WTC11 (cell line): ENCODE measurements at regions not wholly inside any gene's neighbourhood (a gene's known extent, or its start where the extent isn't known, plus 50 kb on each side); places are given as distances from the start of the nearest gene placed in this dataset.

Experiments used
- AR ChIP-seq: fragments of 250-450 bp; sonication (Bioruptor Pico); IDR thresholded peaks from 2 replicates; pipeline ENCODE4 v1.9.0; 2021; ENCODE audit warnings: mild to moderate bottlenecking
- CTCF ChIP-seq: fragments of 200-600 bp; IDR thresholded peaks from 2 replicates; pipeline ENCODE4 v1.8.0; 2022; ENCODE audit warnings: antibody characterized with exemption
- ELF4 ChIP-seq: sonication (generic); formaldehyde crosslinking; IDR thresholded peaks from 2 replicates; pipeline ENCODE4 v1.8.1; 2022; ENCODE audit warnings: low read depth, mild to moderate bottlenecking, moderate library complexity, missing genetic modification reagents
- MYBL2 ChIP-seq: sonication (generic); formaldehyde crosslinking; IDR thresholded peaks from 2 replicates; pipeline ENCODE4 v1.8.1; 2023; ENCODE audit warnings: mild to moderate bottlenecking, moderate library complexity, missing genetic modification reagents
- NFE2L1 ChIP-seq: sonication (generic); formaldehyde crosslinking; IDR thresholded peaks from 2 replicates; pipeline ENCODE4 v1.8.1; 2023; ENCODE audit warnings: missing genetic modification reagents
- NR1H2 ChIP-seq: sonication (generic); formaldehyde crosslinking; IDR thresholded peaks from 2 replicates; pipeline ENCODE4 v1.9.0; 2021; ENCODE audit warnings: mild to moderate bottlenecking, moderate library complexity, missing genetic modification reagents
- TEAD4 ChIP-seq: sonication (generic); formaldehyde crosslinking; IDR thresholded peaks from 2 replicates; pipeline ENCODE4 v1.8.0; 2022; ENCODE audit warnings: mild to moderate bottlenecking, missing genetic modification reagents
- ZNF263 ChIP-seq: sonication (generic); formaldehyde crosslinking; IDR thresholded peaks from 2 replicates; pipeline ENCODE4 v1.8.1; 2022; ENCODE audit warnings: low read depth, mild to moderate bottlenecking, moderate library complexity, missing genetic modification reagents
- TF ChIP-seq, protein P1 (sequence below): sonication (generic); formaldehyde crosslinking; IDR thresholded peaks from 2 replicates; pipeline ENCODE4 v1.8.0; 2022; ENCODE audit warnings: missing genetic modification reagents
- TF ChIP-seq, protein P2 (sequence below): sonication (generic); formaldehyde crosslinking; IDR thresholded peaks from 2 replicates; pipeline ENCODE4 v1.8.0; 2023; ENCODE audit warnings: mild to moderate bottlenecking, missing genetic modification reagents
- TF ChIP-seq, protein P3 (sequence below): sonication (generic); formaldehyde crosslinking; IDR thresholded peaks from 2 replicates; pipeline ENCODE4 v1.8.0; 2023; ENCODE audit warnings: missing genetic modification reagents
- TF ChIP-seq, protein P4 (sequence below): sonication (generic); formaldehyde crosslinking; IDR thresholded peaks from 2 replicates; pipeline ENCODE4 v1.8.1; 2023; ENCODE audit warnings: mild to moderate bottlenecking, missing genetic modification reagents, moderate library complexity

DNA sequence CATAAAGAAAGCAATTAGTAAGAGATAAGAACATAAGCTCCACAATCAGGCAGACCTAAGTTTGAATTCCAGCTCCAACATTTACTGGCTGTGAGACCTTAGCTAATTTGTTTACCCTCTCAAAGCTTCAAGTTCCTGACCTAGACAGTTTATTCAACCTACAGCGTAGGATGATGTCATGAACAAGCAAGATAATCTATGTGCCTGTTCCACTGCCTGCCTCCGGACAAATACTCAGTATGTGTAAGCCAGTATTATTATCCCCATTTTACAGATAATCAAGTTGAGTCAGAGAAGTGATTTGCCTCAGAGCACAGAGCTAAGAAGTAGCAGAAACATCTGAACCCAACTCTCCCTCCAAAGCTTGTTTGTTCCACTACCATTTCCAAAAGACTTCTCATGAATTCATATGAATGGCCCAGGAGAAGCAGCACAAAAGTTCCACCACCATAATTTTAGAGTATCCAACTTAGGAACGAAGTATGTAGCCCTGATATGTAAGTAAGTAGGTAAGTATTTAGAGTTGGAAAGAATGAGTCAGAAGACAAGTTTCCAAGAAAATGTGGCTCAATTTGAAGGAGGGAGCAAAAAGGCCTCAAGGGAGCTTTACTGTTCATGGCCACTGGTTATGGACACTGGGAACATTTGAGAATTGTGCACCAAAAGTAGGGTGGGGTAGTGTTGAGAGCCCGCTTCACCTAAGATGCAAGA, 398.2 kb downstream of the NFIB start:
- no peak for TF ChIP-seq CTCF
- no peak for TF ChIP-seq ELF4 (CRISPR knock-in tag)
- no peak for TF ChIP-seq TEAD4 (CRISPR knock-in tag)
- TF ChIP-seq NFE2L1 (CRISPR knock-in tag): no peak
- TF ChIP-seq, protein P1, sequence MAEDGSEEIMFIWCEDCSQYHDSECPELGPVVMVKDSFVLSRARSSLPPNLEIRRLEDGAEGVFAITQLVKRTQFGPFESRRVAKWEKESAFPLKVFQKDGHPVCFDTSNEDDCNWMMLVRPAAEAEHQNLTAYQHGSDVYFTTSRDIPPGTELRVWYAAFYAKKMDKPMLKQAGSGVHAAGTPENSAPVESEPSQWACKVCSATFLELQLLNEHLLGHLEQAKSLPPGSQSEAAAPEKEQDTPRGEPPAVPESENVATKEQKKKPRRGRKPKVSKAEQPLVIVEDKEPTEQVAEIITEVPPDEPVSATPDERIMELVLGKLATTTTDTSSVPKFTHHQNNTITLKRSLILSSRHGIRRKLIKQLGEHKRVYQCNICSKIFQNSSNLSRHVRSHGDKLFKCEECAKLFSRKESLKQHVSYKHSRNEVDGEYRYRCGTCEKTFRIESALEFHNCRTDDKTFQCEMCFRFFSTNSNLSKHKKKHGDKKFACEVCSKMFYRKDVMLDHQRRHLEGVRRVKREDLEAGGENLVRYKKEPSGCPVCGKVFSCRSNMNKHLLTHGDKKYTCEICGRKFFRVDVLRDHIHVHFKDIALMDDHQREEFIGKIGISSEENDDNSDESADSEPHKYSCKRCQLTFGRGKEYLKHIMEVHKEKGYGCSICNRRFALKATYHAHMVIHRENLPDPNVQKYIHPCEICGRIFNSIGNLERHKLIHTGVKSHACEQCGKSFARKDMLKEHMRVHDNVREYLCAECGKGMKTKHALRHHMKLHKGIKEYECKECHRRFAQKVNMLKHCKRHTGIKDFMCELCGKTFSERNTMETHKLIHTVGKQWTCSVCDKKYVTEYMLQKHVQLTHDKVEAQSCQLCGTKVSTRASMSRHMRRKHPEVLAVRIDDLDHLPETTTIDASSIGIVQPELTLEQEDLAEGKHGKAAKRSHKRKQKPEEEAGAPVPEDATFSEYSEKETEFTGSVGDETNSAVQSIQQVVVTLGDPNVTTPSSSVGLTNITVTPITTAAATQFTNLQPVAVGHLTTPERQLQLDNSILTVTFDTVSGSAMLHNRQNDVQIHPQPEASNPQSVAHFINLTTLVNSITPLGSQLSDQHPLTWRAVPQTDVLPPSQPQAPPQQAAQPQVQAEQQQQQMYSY: no peak
- no peak for TF ChIP-seq MYBL2
- TF ChIP-seq, protein P2, sequence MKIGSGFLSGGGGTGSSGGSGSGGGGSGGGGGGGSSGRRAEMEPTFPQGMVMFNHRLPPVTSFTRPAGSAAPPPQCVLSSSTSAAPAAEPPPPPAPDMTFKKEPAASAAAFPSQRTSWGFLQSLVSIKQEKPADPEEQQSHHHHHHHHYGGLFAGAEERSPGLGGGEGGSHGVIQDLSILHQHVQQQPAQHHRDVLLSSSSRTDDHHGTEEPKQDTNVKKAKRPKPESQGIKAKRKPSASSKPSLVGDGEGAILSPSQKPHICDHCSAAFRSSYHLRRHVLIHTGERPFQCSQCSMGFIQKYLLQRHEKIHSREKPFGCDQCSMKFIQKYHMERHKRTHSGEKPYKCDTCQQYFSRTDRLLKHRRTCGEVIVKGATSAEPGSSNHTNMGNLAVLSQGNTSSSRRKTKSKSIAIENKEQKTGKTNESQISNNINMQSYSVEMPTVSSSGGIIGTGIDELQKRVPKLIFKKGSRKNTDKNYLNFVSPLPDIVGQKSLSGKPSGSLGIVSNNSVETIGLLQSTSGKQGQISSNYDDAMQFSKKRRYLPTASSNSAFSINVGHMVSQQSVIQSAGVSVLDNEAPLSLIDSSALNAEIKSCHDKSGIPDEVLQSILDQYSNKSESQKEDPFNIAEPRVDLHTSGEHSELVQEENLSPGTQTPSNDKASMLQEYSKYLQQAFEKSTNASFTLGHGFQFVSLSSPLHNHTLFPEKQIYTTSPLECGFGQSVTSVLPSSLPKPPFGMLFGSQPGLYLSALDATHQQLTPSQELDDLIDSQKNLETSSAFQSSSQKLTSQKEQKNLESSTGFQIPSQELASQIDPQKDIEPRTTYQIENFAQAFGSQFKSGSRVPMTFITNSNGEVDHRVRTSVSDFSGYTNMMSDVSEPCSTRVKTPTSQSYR (CRISPR knock-in tag): no peak
- TF ChIP-seq, protein P3, sequence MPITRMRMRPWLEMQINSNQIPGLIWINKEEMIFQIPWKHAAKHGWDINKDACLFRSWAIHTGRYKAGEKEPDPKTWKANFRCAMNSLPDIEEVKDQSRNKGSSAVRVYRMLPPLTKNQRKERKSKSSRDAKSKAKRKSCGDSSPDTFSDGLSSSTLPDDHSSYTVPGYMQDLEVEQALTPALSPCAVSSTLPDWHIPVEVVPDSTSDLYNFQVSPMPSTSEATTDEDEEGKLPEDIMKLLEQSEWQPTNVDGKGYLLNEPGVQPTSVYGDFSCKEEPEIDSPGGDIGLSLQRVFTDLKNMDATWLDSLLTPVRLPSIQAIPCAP: no peak
- TF ChIP-seq NR1H2 (CRISPR knock-in tag): no peak
- no peak for TF ChIP-seq AR (CRISPR knock-in tag)
- TF ChIP-seq ZNF263 (CRISPR knock-in tag): no peak
- TF ChIP-seq, protein P4, sequence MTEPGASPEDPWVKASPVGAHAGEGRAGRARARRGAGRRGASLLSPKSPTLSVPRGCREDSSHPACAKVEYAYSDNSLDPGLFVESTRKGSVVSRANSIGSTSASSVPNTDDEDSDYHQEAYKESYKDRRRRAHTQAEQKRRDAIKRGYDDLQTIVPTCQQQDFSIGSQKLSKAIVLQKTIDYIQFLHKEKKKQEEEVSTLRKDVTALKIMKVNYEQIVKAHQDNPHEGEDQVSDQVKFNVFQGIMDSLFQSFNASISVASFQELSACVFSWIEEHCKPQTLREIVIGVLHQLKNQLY (CRISPR knock-in tag): no peak
